ENCODE measurements at regions not wholly inside any gene's neighbourhood (a gene's known extent, or its start where the extent isn't known, plus 50 kb on each side); places are given as distances from the start of the nearest gene placed in this dataset.
"Not testable (repeated sequence)": the region's sequence is repeated elsewhere in the genome, so short reads cannot be mapped to it uniquely, and the experiment has no call there.

- no peak for DNase-seq (ENCODE audit: low read depth in 2 of 3, low spot score in 1 of 3)
Observed at GRCh38 chr4:187470061-187470460, 525.5 kb upstream of the ZFP42 start.

GRCh38 chr4:187474238-187474637 lies 521.3 kb upstream of the ZFP42 start:
- no peak for DNase-seq (ENCODE audit: low read depth in 2 of 3, low spot score in 1 of 3)

- no peak for DNase-seq (ENCODE audit: low read depth in 2 of 3, low spot score in 1 of 3)
Observed at GRCh38 chr4:187475901-187476300, 519.7 kb upstream of the ZFP42 start.

- DNase-seq (ENCODE audit: low read depth in 2 of 3, low spot score in 1 of 3): no peak
Observed at GRCh38 chr4:187477224-187477623, 518.3 kb upstream of the ZFP42 start.

- DNase-seq (ENCODE audit: low read depth in 2 of 3, low spot score in 1 of 3): no peak
Observed at GRCh38 chr4:187478292-187479140, 517.1 kb upstream of the ZFP42 start.

- no peak for DNase-seq (ENCODE audit: low read depth in 2 of 3, low spot score in 1 of 3)
Observed at GRCh38 chr4:187479511-187479910, 516.1 kb upstream of the ZFP42 start.

GRCh38 chr4:187480146-187481145 lies 515.1 kb upstream of the ZFP42 start:
- DNase-seq (ENCODE audit: low read depth in 2 of 3, low spot score in 1 of 3): no peak

GRCh38 chr4:187484186-187484585 lies 511.4 kb upstream of the ZFP42 start:
- no peak for DNase-seq (ENCODE audit: low read depth in 2 of 3, low spot score in 1 of 3)

GRCh38 chr4:187485676-187486075 lies 509.9 kb upstream of the ZFP42 start:
- DNase-seq (ENCODE audit: low read depth in 2 of 3, low spot score in 1 of 3): no peak

GRCh38 chr4:187491286-187491685 lies 504.3 kb upstream of the ZFP42 start:
- DNase-seq (ENCODE audit: low read depth in 2 of 3, low spot score in 1 of 3): no peak

GRCh38 chr4:187491959-187492358 lies 503.6 kb upstream of the ZFP42 start:
- no peak for DNase-seq (ENCODE audit: low read depth in 2 of 3, low spot score in 1 of 3)

GRCh38 chr4:187493661-187494060 lies 501.9 kb upstream of the ZFP42 start:
- no peak for DNase-seq (ENCODE audit: low read depth in 2 of 3, low spot score in 1 of 3)

GRCh38 chr4:187499956-187500355 lies 495.6 kb upstream of the ZFP42 start:
- DNase-seq (ENCODE audit: low read depth in 2 of 3, low spot score in 1 of 3): no peak

GRCh38 chr4:187500796-187501195 lies 494.8 kb upstream of the ZFP42 start:
- no peak for DNase-seq (ENCODE audit: low read depth in 2 of 3, low spot score in 1 of 3)

- DNase-seq (ENCODE audit: low read depth in 2 of 3, low spot score in 1 of 3): no peak
Observed at GRCh38 chr4:187501731-187502130, 493.8 kb upstream of the ZFP42 start.

GRCh38 chr4:187504974-187505797 lies 490.4 kb upstream of the ZFP42 start:
- no peak for DNase-seq (ENCODE audit: low read depth in 2 of 3, low spot score in 1 of 3)

GRCh38 chr4:187505798-187506141 lies 489.8 kb upstream of the ZFP42 start:
- not testable (repeated sequence) for DNase-seq (ENCODE audit: low read depth in 2 of 3, low spot score in 1 of 3)

GRCh38 chr4:187516224-187516623 lies 479.3 kb upstream of the ZFP42 start:
- DNase-seq (ENCODE audit: low read depth in 2 of 3, low spot score in 1 of 3): no peak

- DNase-seq (ENCODE audit: low read depth in 2 of 3, low spot score in 1 of 3): no peak
Observed at GRCh38 chr4:187541666-187542065, 453.9 kb upstream of the ZFP42 start.

- no peak for DNase-seq (ENCODE audit: low read depth in 2 of 3, low spot score in 1 of 3)
Observed at GRCh38 chr4:187544461-187545053, 451.0 kb upstream of the ZFP42 start.

GRCh38 chr4:187547316-187547715 lies 448.3 kb upstream of the ZFP42 start:
- DNase-seq (ENCODE audit: low read depth in 2 of 3, low spot score in 1 of 3): no peak
